Cardiac fibroblast (primary cell): ENCODE measurements at regions not wholly inside any gene's neighbourhood (a gene's known extent, or its start where the extent isn't known, plus 50 kb on each side); places are given as distances from the start of the nearest gene placed in this dataset.

Source experiments
- DNase-seq, 2 donors: peaks; one replicate each; pipeline versions ENCODE4 v3.0.0 to v3.0.0-alpha.2; 2010; ENCODE audit warnings: low read depth in 2 of 2
- H3K4me3 ChIP-seq, 2 donors: replicated peaks in 1 of 2; 1 replicate in 1 of 2; 2 replicates in 1 of 2; pipeline ENCODE4 v1.5.1; 2011; ENCODE audit warnings: low read depth in 2 of 2, low read length in 2 of 2, mild to moderate bottlenecking in 2 of 2, moderate library complexity in 1 of 2
- TF ChIP-seq, protein P1 (sequence below): IDR thresholded peaks from one replicate; pipeline ENCODE4 v1.5.1; 2011; ENCODE audit warnings: low read depth, mild to moderate bottlenecking, low read length, inconsistent platforms

DNA sequence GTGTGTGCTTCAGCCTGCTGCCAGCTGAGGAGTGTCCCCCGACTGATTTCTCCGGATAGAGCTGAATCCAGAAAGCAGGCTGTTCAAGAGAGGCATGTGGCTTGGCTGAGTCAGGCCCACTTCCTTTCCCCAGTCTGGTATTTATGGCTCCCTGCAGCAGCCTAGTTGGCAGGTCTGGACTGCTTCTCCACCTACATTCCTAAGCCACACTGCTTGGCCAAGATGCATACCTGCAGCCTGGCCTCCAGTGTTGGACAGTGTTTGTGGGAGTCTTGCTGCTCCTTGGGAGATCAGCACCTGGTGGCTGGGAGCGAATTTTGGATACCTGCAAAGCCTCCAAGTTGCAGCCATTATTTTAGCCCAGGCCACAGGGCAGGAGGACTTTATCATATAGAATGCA lies 670.8 kb downstream of the ACTL7B start:
- TF ChIP-seq, protein P1, sequence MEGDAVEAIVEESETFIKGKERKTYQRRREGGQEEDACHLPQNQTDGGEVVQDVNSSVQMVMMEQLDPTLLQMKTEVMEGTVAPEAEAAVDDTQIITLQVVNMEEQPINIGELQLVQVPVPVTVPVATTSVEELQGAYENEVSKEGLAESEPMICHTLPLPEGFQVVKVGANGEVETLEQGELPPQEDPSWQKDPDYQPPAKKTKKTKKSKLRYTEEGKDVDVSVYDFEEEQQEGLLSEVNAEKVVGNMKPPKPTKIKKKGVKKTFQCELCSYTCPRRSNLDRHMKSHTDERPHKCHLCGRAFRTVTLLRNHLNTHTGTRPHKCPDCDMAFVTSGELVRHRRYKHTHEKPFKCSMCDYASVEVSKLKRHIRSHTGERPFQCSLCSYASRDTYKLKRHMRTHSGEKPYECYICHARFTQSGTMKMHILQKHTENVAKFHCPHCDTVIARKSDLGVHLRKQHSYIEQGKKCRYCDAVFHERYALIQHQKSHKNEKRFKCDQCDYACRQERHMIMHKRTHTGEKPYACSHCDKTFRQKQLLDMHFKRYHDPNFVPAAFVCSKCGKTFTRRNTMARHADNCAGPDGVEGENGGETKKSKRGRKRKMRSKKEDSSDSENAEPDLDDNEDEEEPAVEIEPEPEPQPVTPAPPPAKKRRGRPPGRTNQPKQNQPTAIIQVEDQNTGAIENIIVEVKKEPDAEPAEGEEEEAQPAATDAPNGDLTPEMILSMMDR = no peak
- DNase-seq = peak; percentile 59 to 60
- H3K4me3 ChIP-seq = no peak overlapping the region

DNA sequence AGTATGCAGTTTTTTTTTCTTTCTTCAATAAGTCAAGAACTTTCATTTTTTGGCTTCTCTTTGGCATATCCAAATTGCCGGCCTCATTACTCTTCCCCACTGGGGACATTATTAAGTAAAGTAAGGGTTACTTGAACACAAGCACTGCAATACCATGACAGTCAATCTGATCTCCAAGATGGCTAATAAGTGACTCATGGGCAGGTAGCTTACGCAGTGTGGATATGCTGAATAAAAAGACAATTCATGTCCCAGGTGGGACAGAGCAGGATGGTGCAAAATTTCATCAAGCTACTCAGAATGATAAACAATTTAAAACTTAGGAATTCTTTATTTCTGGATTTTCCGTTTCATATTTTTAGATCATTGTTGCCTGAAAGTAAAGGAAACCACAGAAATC lies 671.8 kb downstream of the ACTL7B start:
- no peak for DNase-seq
- H3K4me3 ChIP-seq = no peak overlapping the region
- TF ChIP-seq, protein P1 = no peak

DNA sequence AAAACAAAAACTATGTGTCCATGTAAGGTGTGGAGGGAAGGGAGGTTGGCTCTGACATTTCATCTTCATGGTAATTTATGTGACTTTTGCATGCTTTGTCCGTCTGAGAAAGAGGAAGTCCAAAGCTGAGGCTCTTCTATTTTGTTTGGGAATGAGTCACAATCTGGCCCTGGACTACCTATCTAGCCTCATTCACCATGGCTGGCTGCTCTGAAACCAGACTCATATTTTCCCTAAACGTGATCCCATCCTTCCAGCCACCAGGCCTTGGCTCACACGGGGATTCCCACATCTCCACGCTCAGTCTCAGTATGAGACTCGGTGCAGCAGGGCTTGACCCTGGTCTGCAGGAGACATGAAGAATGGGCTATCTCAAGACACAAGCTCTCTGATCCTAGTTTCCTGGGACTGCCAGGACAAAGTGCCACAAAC lies 672.8 kb downstream of the ACTL7B start:
- peak; percentile 14 to 67 for DNase-seq
- TF ChIP-seq, protein P1 = no peak
- no peak overlapping the region for H3K4me3 ChIP-seq

DNA sequence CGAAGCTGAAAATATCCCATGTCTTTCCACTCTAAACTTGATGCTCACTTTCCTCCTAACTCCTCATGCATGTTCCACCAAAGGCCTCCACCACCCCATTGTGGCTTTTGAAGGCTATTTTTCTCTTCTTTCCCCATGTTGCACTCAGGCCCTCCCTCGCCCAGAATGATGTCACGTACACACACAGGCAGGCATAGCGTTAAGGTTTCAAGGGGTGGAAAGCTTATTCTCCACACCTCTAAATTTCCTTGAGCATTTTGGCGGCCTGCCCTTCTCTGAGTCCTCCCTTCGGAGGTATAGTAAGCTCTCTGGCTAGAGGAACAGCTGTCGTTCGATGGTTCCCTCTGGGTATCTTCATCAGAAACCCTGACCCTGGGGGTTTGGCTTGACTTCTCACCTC lies 673.5 kb downstream of the ACTL7B start:
- DNase-seq = no peak
- no peak overlapping the region for H3K4me3 ChIP-seq
- TF ChIP-seq, protein P1 = no peak

DNA sequence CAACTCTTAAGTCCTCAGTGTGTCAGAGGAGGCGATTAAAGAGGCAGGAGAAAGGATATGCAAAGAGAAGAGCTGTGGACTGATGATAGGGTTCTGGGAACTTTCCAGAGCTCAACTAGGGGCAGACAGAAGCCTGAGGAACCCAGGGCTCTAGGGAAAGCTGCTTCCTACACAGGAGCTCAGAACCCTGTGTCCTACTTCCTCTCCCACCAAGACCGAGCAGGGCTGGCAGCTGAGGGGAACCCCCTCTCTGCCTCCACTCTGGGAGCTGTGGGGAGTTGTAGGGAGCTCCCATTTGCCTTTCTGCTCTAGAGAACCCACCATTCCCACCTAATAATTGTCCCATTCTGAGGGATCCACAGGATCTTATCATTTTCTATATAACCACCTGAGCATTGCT lies 674.3 kb downstream of the ACTL7B start:
- no peak overlapping the region for H3K4me3 ChIP-seq
- DNase-seq = no peak
- TF ChIP-seq, protein P1 = no peak

DNA sequence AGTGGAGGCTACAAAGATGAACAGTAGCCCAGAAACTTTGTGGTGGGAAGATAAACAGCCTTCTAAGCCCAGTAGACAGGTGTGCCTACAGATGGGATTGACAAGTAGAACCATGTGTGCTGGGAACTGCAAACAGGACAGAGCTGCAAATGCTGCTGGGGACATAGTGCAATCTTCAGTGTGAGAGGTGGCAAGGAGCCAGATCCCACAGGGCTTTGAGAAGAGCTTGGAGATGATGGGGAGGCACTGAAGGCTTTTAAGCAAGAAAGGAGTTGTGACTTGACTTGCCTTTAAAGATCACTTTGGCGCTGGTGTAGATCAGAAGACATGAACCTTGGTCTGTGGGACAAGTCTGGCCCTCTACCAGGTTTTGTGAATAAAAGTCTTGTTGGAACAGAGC lies 675.2 kb downstream of the ACTL7B start:
- DNase-seq = peak in 1 of 2 donors; percentile 20
- TF ChIP-seq, protein P1 = no peak
- H3K4me3 ChIP-seq = no peak overlapping the region

DNA sequence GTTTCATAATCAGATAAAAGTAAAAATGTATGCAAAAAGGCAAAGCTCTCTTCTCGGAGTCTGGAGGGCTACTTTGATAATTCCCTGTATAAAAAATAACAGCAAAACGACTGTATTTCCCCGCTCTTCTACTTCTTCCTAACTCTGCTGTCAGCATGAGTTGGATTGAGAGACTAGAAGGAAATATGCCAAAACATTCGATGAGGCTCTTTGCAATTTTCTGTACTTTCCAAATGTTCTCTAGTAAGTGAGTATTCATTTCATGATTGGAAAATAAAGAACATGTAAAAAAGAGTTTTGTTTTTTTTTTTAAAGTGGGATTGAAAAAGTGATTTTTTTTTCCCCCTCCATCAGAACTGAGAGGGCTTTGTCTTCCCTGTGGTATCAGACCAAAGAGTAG lies 677.5 kb downstream of the ACTL7B start:
- TF ChIP-seq, protein P1 = no peak
- no peak for DNase-seq

More for the DNA sequence above, 677.5 kb downstream of the ACTL7B start:
- H3K4me3 ChIP-seq = no peak overlapping the region
